ENCODE measurements at regions not wholly inside any gene's neighbourhood (a gene's known extent, or its start where the extent isn't known, plus 50 kb on each side); places are given as distances from the start of the nearest gene placed in this dataset.

- no peak overlapping the region for H3K9ac ChIP-seq (replicated peaks; ENCODE audit: extremely low read depth, insufficient read depth, low read length)
- no peaks in the 10 kb centered on the region for H3K79me2 ChIP-seq (ENCODE audit: control insufficient read depth, insufficient read depth, low read length)
- H3K27ac ChIP-seq (ENCODE audit: insufficient read depth, low read depth, low read length) = no peak overlapping the region
- peaks cover 0 to 2% of the 10 kb centered on the region in 2 experiments for H3K27me3 ChIP-seq (ENCODE audit: control insufficient read depth in 2 of 2, insufficient read depth in 2 of 2, low read length in 2 of 2)
- no peaks in the 10 kb centered on the region for H3K9me1 ChIP-seq (replicated peaks; ENCODE audit: control insufficient read depth, extremely low read depth, insufficient read depth, low read length)
- ChIA-PET POLR2A (no interaction called here), CTCF (interaction anchor here (1.3 kb wide), 1 partner anchor 23 kb away, joined by 4 read pairs; no protein-coding TSS in a partner anchor)
- no TSS peak for BruUV-seq (replicated peaks)
- intact Hi-C loops (cut with micrococcal nuclease) (no loop called here), dilution Hi-C loops (cut with MboI; ENCODE audit: extremely low pct_ligation_motif_present, low sequenced_read_pairs) (no loop called here)
- H3K36me3 ChIP-seq (ENCODE audit: control insufficient read depth in 2 of 2, extremely low read depth in 1 of 2, insufficient read depth in 2 of 2, low read length in 2 of 2) = no peaks in the 10 kb centered on the region
- no peaks in the 10 kb centered on the region for H4K20me1 ChIP-seq (replicated peaks; ENCODE audit: control insufficient read depth, extremely low read depth, insufficient read depth, low read length)
- DNase-seq (ENCODE audit: low read depth, low spot score) (no peak), FAIRE-seq (no peak)
- H3K4me3 ChIP-seq (replicated peaks in 1 of 3; ENCODE audit: insufficient read depth in 1 of 3, low read depth in 1 of 3, low read length in 3 of 3) = no peak overlapping the region
- no peaks in the 10 kb centered on the region for H3K9me3 ChIP-seq (replicated peaks; ENCODE audit: control insufficient read depth, insufficient read depth, low read length)
- H3K4me1 ChIP-seq (ENCODE audit: control insufficient read depth, extremely low read depth, insufficient read depth, low read length) = no peaks in the 10 kb centered on the region
- H2AFZ ChIP-seq (ENCODE audit: low read depth, low read length) = no peak overlapping the region
- no peak overlapping the region for H3K4me2 ChIP-seq (ENCODE audit: insufficient read depth, low read length)
- TF ChIP-seq POLR2A (IDR thresholded peaks at IDR 0.05; ENCODE audit: low read depth, low read length) = no peak
- no peak for TF ChIP-seq GATA2 (IDR thresholded peaks at IDR 0.05; ENCODE audit: insufficient read depth, insufficient read length, low read depth, low read length)
- TF ChIP-seq EZH2 (IDR thresholded peaks at IDR 0.05; ENCODE audit: borderline replicate concordance, low read depth, low read length, severe bottlenecking) = no peak
- TF ChIP-seq POLR2AphosphoS5 (IDR thresholded peaks at IDR 0.05; ENCODE audit: insufficient read depth, low read depth, low read length) = no peak
Measured at GRCh38 chr20:50264534-50265145, 74.0 kb downstream of the CEBPB start.

- no peak for FAIRE-seq
- POLR2A ChIA-PET = no interaction called here
- H3K9ac ChIP-seq (replicated peaks; ENCODE audit: extremely low read depth, insufficient read depth, low read length) = no peak overlapping the region
Measured at GRCh38 chr20:50265245-50265946, 74.8 kb downstream of the CEBPB start.

More at GRCh38 chr20:50265245-50265946, 74.8 kb downstream of the CEBPB start:
- H3K79me2 ChIP-seq (ENCODE audit: control insufficient read depth, insufficient read depth, low read length) = no peaks in the 10 kb centered on the region
- H3K4me1 ChIP-seq (ENCODE audit: control insufficient read depth, extremely low read depth, insufficient read depth, low read length) = no peaks in the 10 kb centered on the region
- H3K27me3 ChIP-seq (ENCODE audit: control insufficient read depth in 2 of 2, insufficient read depth in 2 of 2, low read length in 2 of 2) = peaks cover 0 to 2% of the 10 kb centered on the region in 2 experiments
- no peaks in the 10 kb centered on the region for H3K9me1 ChIP-seq (replicated peaks; ENCODE audit: control insufficient read depth, extremely low read depth, insufficient read depth, low read length)
- intact Hi-C loops (cut with micrococcal nuclease) = no loop called here
- no peak overlapping the region for H3K27ac ChIP-seq (ENCODE audit: insufficient read depth, low read depth, low read length)
- no peak overlapping the region for H3K4me2 ChIP-seq (ENCODE audit: insufficient read depth, low read length)
- CTCF ChIA-PET = interaction anchor here (1.4 kb wide), 1 partner anchor 9 kb away, joined by 4 read pairs; no protein-coding TSS in a partner anchor
- H2AFZ ChIP-seq (ENCODE audit: low read depth, low read length) = no peak overlapping the region
- H3K9me3 ChIP-seq (replicated peaks; ENCODE audit: control insufficient read depth, insufficient read depth, low read length) = no peaks in the 10 kb centered on the region
- no peaks in the 10 kb centered on the region for H4K20me1 ChIP-seq (replicated peaks; ENCODE audit: control insufficient read depth, extremely low read depth, insufficient read depth, low read length)
- DNase-seq (ENCODE audit: low read depth, low spot score) = no peak
- TF ChIP-seq EZH2 (IDR thresholded peaks at IDR 0.05; ENCODE audit: borderline replicate concordance, low read depth, low read length, severe bottlenecking) (no peak), POLR2AphosphoS5 (IDR thresholded peaks at IDR 0.05; ENCODE audit: insufficient read depth, low read depth, low read length) (no peak), GATA2 (IDR thresholded peaks at IDR 0.05; ENCODE audit: insufficient read depth, insufficient read length, low read depth, low read length) (no peak), POLR2A (IDR thresholded peaks at IDR 0.05; ENCODE audit: low read depth, low read length) (no peak), MYC (IDR thresholded peaks at IDR 0.05; ENCODE audit: low read depth, low read length) (no peak), FOS (IDR thresholded peaks at IDR 0.05; ENCODE audit: borderline replicate concordance, insufficient read depth, low read length) (no peak), JUN (IDR thresholded peaks at IDR 0.05; ENCODE audit: borderline replicate concordance, insufficient read depth, insufficient read length, low read depth) (no peak)
- dilution Hi-C loops (cut with MboI; ENCODE audit: extremely low pct_ligation_motif_present, low sequenced_read_pairs) = no loop called here
- BruUV-seq (replicated peaks) = no TSS peak
- no peaks in the 10 kb centered on the region for H3K36me3 ChIP-seq (ENCODE audit: control insufficient read depth in 2 of 2, extremely low read depth in 1 of 2, insufficient read depth in 2 of 2, low read length in 2 of 2)
- no peak overlapping the region for H3K4me3 ChIP-seq (replicated peaks in 1 of 3; ENCODE audit: insufficient read depth in 1 of 3, low read depth in 1 of 3, low read length in 3 of 3)

Measured in endothelial cell of umbilical vein (primary cell).